ENCODE measurements at regions not wholly inside any gene's neighbourhood (a gene's known extent, or its start where the extent isn't known, plus 50 kb on each side); places are given as distances from the start of the nearest gene placed in this dataset.

- TF ChIP-seq JUN (IDR thresholded peaks at IDR 0.05; ENCODE audit: low read depth, low read length): no peak
- TF ChIP-seq, protein P1, sequence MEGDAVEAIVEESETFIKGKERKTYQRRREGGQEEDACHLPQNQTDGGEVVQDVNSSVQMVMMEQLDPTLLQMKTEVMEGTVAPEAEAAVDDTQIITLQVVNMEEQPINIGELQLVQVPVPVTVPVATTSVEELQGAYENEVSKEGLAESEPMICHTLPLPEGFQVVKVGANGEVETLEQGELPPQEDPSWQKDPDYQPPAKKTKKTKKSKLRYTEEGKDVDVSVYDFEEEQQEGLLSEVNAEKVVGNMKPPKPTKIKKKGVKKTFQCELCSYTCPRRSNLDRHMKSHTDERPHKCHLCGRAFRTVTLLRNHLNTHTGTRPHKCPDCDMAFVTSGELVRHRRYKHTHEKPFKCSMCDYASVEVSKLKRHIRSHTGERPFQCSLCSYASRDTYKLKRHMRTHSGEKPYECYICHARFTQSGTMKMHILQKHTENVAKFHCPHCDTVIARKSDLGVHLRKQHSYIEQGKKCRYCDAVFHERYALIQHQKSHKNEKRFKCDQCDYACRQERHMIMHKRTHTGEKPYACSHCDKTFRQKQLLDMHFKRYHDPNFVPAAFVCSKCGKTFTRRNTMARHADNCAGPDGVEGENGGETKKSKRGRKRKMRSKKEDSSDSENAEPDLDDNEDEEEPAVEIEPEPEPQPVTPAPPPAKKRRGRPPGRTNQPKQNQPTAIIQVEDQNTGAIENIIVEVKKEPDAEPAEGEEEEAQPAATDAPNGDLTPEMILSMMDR (IDR thresholded peaks at IDR 0.05; ENCODE audit: control extremely low read depth in 1 of 3, insufficient read depth in 1 of 3, low read depth in 1 of 3, low read length in 3 of 3): no peak
Observed at GRCh38 chr2:235138339-235138738, 186.5 kb downstream of the SH3BP4 start.
